ENCODE measurements at regions not wholly inside any gene's neighbourhood (a gene's known extent, or its start where the extent isn't known, plus 50 kb on each side); places are given as distances from the start of the nearest gene placed in this dataset.

- Histone ChIP-seq H3K4me2 (ENCODE audit: low read length) (no peak overlapping the region), H3K9me2 (ENCODE audit: insufficient read depth) (no peaks in the 10 kb centered on the region), H3K9ac (ENCODE audit: low read length) (no peak overlapping the region), H3K9me3 (ENCODE audit: control insufficient read depth in 1 of 2, insufficient read depth in 1 of 2, low read depth in 1 of 2, low read length in 2 of 2) (no peaks in the 10 kb centered on the region), H3K79me2 (ENCODE audit: insufficient read depth, low read length) (no peaks in the 10 kb centered on the region), H3K27me3 (ENCODE audit: insufficient read depth, low read length) (peaks cover 54% of the 10 kb centered on the region), H3K4me1 (ENCODE audit: control insufficient read depth in 1 of 2, insufficient read depth in 2 of 2, low read length in 2 of 2) (no peaks in the 10 kb centered on the region), H3K36me3 (ENCODE audit: control insufficient read depth in 1 of 2, insufficient read depth in 2 of 2, low read length in 2 of 2) (no peaks in the 10 kb centered on the region), H2AFZ (ENCODE audit: low read depth, low read length, poor library complexity, severe bottlenecking) (no peak overlapping the region), H3K4me3 (replicated peaks in 1 of 2; ENCODE audit: low read depth in 1 of 2, low read length in 2 of 2) (no peak overlapping the region), H4K20me1 (ENCODE audit: insufficient read depth) (no peaks in the 10 kb centered on the region), H3K27ac (ENCODE audit: low read depth, low read length) (no peak overlapping the region)
- TF ChIP-seq REST (IDR thresholded peaks at IDR 0.05; ENCODE audit: low read depth) (peak; percentile 21; the same call in 1 of the 2 replicates), ZNF274 (IDR thresholded peaks at IDR 0.05; ENCODE audit: low read depth, low read length) (no peak), ZFX (IDR thresholded peaks at IDR 0.05) (no peak), CBX3 (IDR thresholded peaks at IDR 0.05; ENCODE audit: low read depth) (no peak), FOSL1 (IDR thresholded peaks at IDR 0.05; ENCODE audit: low read depth) (no peak)
- intact Hi-C loops (cut with micrococcal nuclease) = no loop called here
- ATAC-seq (no peak), DNase-seq (ENCODE audit: low read depth, low spot score) (no peak)
- POLR2A ChIA-PET = no interaction called here
- no TSS peak for BruUV-seq (replicated peaks)
- CTCF ChIA-PET = no interaction called here
- RAD21 ChIA-PET (ENCODE audit: low non-redundant PET in 1 of 2, low total read pairs in 2 of 2, uncharacterized antibody in 2 of 2, unreplicated experiment in 2 of 2) = no interaction called here
Observed at GRCh38 chr9:2923766-2924379, 80.0 kb upstream of the PUM3 start.

GRCh38 chr9:2919347-2919746 lies 75.5 kb upstream of the PUM3 start:
- H3K4me1 ChIP-seq (ENCODE audit: control insufficient read depth in 1 of 2, insufficient read depth in 2 of 2, low read length in 2 of 2) = no peaks in the 10 kb centered on the region
- no peaks in the 10 kb centered on the region for H3K9me3 ChIP-seq (ENCODE audit: control insufficient read depth in 1 of 2, insufficient read depth in 1 of 2, low read depth in 1 of 2, low read length in 2 of 2)
- H3K27ac ChIP-seq (ENCODE audit: low read depth, low read length) = no peak overlapping the region
- ATAC-seq (no peak), DNase-seq (ENCODE audit: low read depth, low spot score) (no peak)
- H3K27me3 ChIP-seq (ENCODE audit: insufficient read depth, low read length) = peaks cover 52% of the 10 kb centered on the region
- CTCF ChIA-PET = no interaction called here
- POLR2A ChIA-PET = no interaction called here
- H3K79me2 ChIP-seq (ENCODE audit: insufficient read depth, low read length) = no peaks in the 10 kb centered on the region
- RAD21 ChIA-PET (ENCODE audit: low non-redundant PET in 1 of 2, low total read pairs in 2 of 2, uncharacterized antibody in 2 of 2, unreplicated experiment in 2 of 2) = no interaction called here
- no peak overlapping the region for H3K4me3 ChIP-seq (replicated peaks in 1 of 2; ENCODE audit: low read depth in 1 of 2, low read length in 2 of 2)
- intact Hi-C loops (cut with micrococcal nuclease) = no loop called here
- H3K36me3 ChIP-seq (ENCODE audit: control insufficient read depth in 1 of 2, insufficient read depth in 2 of 2, low read length in 2 of 2) = no peaks in the 10 kb centered on the region
- no peaks in the 10 kb centered on the region for H4K20me1 ChIP-seq (ENCODE audit: insufficient read depth)
- no TSS peak for BruUV-seq (replicated peaks)
- H2AFZ ChIP-seq (ENCODE audit: low read depth, low read length, poor library complexity, severe bottlenecking) = no peak overlapping the region
- no peaks in the 10 kb centered on the region for H3K9me2 ChIP-seq (ENCODE audit: insufficient read depth)
- no peak overlapping the region for H3K9ac ChIP-seq (ENCODE audit: low read length)
- no peak for TF ChIP-seq ZBTB33 (IDR thresholded peaks at IDR 0.05; ENCODE audit: extremely low read depth, insufficient replicate concordance, low read length)
- no peak for TF ChIP-seq TCF7L2 (IDR thresholded peaks at IDR 0.05; ENCODE audit: borderline replicate concordance, extremely low read depth, insufficient read depth, insufficient read length)
- no peak for TF ChIP-seq FOSL1 (IDR thresholded peaks at IDR 0.05; ENCODE audit: low read depth)
- TF ChIP-seq MAX (IDR thresholded peaks at IDR 0.05) = no peak
- no peak for TF ChIP-seq CEBPB (IDR thresholded peaks at IDR 0.05; ENCODE audit: low read depth)
- no peak overlapping the region for H3K4me2 ChIP-seq (ENCODE audit: low read length)

Measured in HCT116 (cell line).